B cell (primary cell): ENCODE measurements at regions not wholly inside any gene's neighbourhood (a gene's known extent, or its start where the extent isn't known, plus 50 kb on each side); places are given as distances from the start of the nearest gene placed in this dataset.

Source experiments
- ATAC-seq: fragments of 200-7000 bp; cut with Tn5 transposase; one replicate; pipeline ENCODE4 v1.10.0; 2021; ENCODE audit warnings: low read depth, mild to moderate bottlenecking, moderate number of reproducible peaks, moderate library complexity
- CTCF ChIA-PET: fragments of 350-600 bp; sonication (Branson Sonifier 250); formaldehyde crosslinking; loops from one replicate; lab custom pipeline; 2021; ENCODE audit warnings: antibody characterized with exemption, inconsistent platforms; lab: Charles Lee
- POLR2A ChIA-PET: fragments of 350-600 bp; sonication (Branson Sonifier 250); formaldehyde crosslinking; loops from one replicate; lab custom pipeline; 2021; ENCODE audit warnings: antibody characterized with exemption; lab: Charles Lee
- DNase-seq: peaks from one replicate; pipeline ENCODE4 v3.0.0; 2013
- H2AFZ ChIP-seq: 2 replicates; pipeline ENCODE4 v1.6.1; 2012; ENCODE audit warnings: mild to moderate bottlenecking, low read depth, low read length; ENCODE audit not compliant: insufficient read depth, poor library complexity, severe bottlenecking
- H3K27ac ChIP-seq, 2 donors: 1 replicate in 1 of 2; 2 replicates in 1 of 2; pipeline ENCODE4 v1.5.1; 2012 to 2013; ENCODE audit warnings: low read length in 2 of 2, mild to moderate bottlenecking in 2 of 2, moderate library complexity in 1 of 2
- H3K27me3 ChIP-seq, 4 experiments: fragments of 200-600 bp in 1 of 4; sonication (generic) in 1 of 4; replicated peaks in 1 of 4; 1 replicate in 2 of 4; 2 replicates in 2 of 4; pipeline versions ENCODE4 v1.6.1 to v1.7.0; 2013 to 2016; ENCODE audit warnings: low read length in 3 of 4, mild to moderate bottlenecking in 2 of 4, mixed read lengths in 1 of 4, moderate library complexity in 1 of 4; ENCODE audit not compliant: insufficient read depth in 4 of 4, control insufficient read depth in 3 of 4; ENCODE audit errors: control extremely low read depth in 1 of 4
- H3K36me3 ChIP-seq, 2 experiments: replicated peaks in 1 of 2; 1 replicate in 1 of 2; 2 replicates in 1 of 2; pipeline versions ENCODE4 v1.6.1 to v1.7.1; 2013; ENCODE audit warnings: low read length in 1 of 2; ENCODE audit not compliant: insufficient read depth in 2 of 2, control insufficient read depth in 1 of 2; ENCODE audit errors: control extremely low read depth in 1 of 2, extremely low read depth in 1 of 2
- H3K4me1 ChIP-seq, 2 donors: fragments of 200-600 bp in 1 of 2; sonication (generic) in 1 of 2; 1 replicate in 1 of 2; 2 replicates in 1 of 2; pipeline versions ENCODE4 v1.5.1 to v1.6.1; 2013 to 2017; ENCODE audit warnings: low read length in 2 of 2; ENCODE audit not compliant: control insufficient read depth in 2 of 2, insufficient read depth in 2 of 2
- H3K4me2 ChIP-seq: replicated peaks from 2 replicates; pipeline ENCODE3; 2012; ENCODE audit warnings: mild to moderate bottlenecking, low read depth, low read length; ENCODE audit not compliant: poor library complexity, severe bottlenecking
- H3K4me3 ChIP-seq, 5 experiments: fragments of 200-600 bp in 1 of 5; sonication (generic) in 1 of 5; 1 replicate in 3 of 5; 2 replicates in 2 of 5; pipeline versions ENCODE4 v1.5.1 to v1.7.0; 2011 to 2016; ENCODE audit warnings: low read length in 4 of 5, mild to moderate bottlenecking in 4 of 5, low read depth in 2 of 5, control low read depth in 1 of 5, moderate library complexity in 1 of 5; ENCODE audit not compliant: insufficient read depth in 1 of 5; ENCODE audit errors: control extremely low read depth in 1 of 5, extremely low read depth in 1 of 5
- H3K79me2 ChIP-seq: fragments of 200-600 bp; sonication (generic); one replicate; pipeline ENCODE4 v1.6.0; 2016; ENCODE audit warnings: low read length; ENCODE audit not compliant: control insufficient read depth, insufficient read depth
- H3K9ac ChIP-seq: fragments of 200-600 bp; sonication (generic); 2 replicates; pipeline ENCODE4 v1.6.1; 2017; ENCODE audit warnings: mild to moderate bottlenecking, low read length, moderate library complexity
- H3K9me3 ChIP-seq, 3 donors: one replicate each; pipeline versions ENCODE4 v1.6.1 to v1.7.1; 2013; ENCODE audit warnings: low read length in 2 of 3; ENCODE audit not compliant: control insufficient read depth in 2 of 3, insufficient read depth in 1 of 3; ENCODE audit errors: control extremely low read depth in 1 of 3
- H4K20me1 ChIP-seq: 2 replicates; pipeline ENCODE4 v1.6.0; 2012; ENCODE audit warnings: mild to moderate bottlenecking, low read length; ENCODE audit not compliant: insufficient read depth, control insufficient read depth, poor library complexity, severe bottlenecking
- H3K27ac Mint-ChIP-seq: one replicate; pipeline ENCODE4 v1.8.0; 2021; ENCODE audit warnings: mixed read lengths
- H3K27me3 Mint-ChIP-seq: one replicate; pipeline ENCODE4 v1.8.0; 2021; ENCODE audit warnings: mixed read lengths
- H3K4me1 Mint-ChIP-seq: one replicate; pipeline ENCODE4 v1.8.0; 2021; ENCODE audit warnings: mixed read lengths
- H3K4me3 Mint-ChIP-seq: one replicate; pipeline ENCODE4 v1.8.0; 2021; ENCODE audit warnings: mixed read lengths
- H3K9me3 Mint-ChIP-seq: one replicate; pipeline ENCODE4 v1.8.0; 2022; ENCODE audit warnings: mixed read lengths; ENCODE audit not compliant: insufficient read depth
- CTCF ChIP-seq: fragments of 200-600 bp; IDR thresholded peaks from one replicate; pipeline ENCODE4 v1.8.0; 2022; ENCODE audit warnings: antibody characterized with exemption, mild to moderate bottlenecking
- EZH2 ChIP-seq: IDR thresholded peaks from 2 replicates; pipeline ENCODE4 v1.6.1; 2012; ENCODE audit warnings: borderline replicate concordance, low read depth, mild to moderate bottlenecking, moderate library complexity, low read length; ENCODE audit not compliant: insufficient read depth, poor library complexity, severe bottlenecking
- WGBS: methylation state at CpG from one replicate; pipeline ENCODE4 v1.1.5; 2013; ENCODE audit warnings: missing lambda C conversion rate; ENCODE audit not compliant: insufficient coverage; 5-methylcytosine and 5-hydroxymethylcytosine counted together
- intact Hi-C: fragments of 100-400 bp; cut with micrococcal nuclease; formaldehyde crosslinking; loops from one replicate; pipeline ENCODE4 v1.10.0; 2022

- ATAC-seq, result no peak
- Histone ChIP-seq H3K9me3 (no peaks in the 10 kb centered on the region), H3K27ac (no peak overlapping the region), H3K4me3 (no peak overlapping the region), H3K36me3 (no peaks in the 10 kb centered on the region), H3K4me2 (no peak overlapping the region), H4K20me1 (no peaks in the 10 kb centered on the region), H3K27me3 (no peaks in the 10 kb centered on the region), H2AFZ (no peak overlapping the region), H3K79me2 (no peaks in the 10 kb centered on the region), H3K4me1 (no peaks in the 10 kb centered on the region), H3K9ac (no peak overlapping the region)
- Mint-ChIP-seq H3K9me3 (peaks cover 3% of the 10 kb centered on the region), H3K27ac (no peak overlapping the region), H3K27me3 (no peaks in the 10 kb centered on the region), H3K4me3 (no peak overlapping the region), H3K4me1 (no peaks in the 10 kb centered on the region)
- DNase-seq, result no peak
- WGBS, result no CpG with 5 or more reads among the region's 1 CpG
- intact Hi-C loops, result no loop called here
- ChIA-PET CTCF (no interaction called here), POLR2A (no interaction called here)
- no peak for TF ChIP-seq EZH2
- TF ChIP-seq CTCF, result no peak
Measured at GRCh38 chr2:117271631-117272030, 542.9 kb upstream of the DDX18 start.

GRCh38 chr2:117273009-117273671 lies 541.4 kb upstream of the DDX18 start:
- POLR2A ChIA-PET, result no interaction called here
- Histone ChIP-seq H3K4me1 (no peaks in the 10 kb centered on the region), H3K27me3 (no peaks in the 10 kb centered on the region), H4K20me1 (no peaks in the 10 kb centered on the region), H3K4me3 (no peak overlapping the region), H3K9ac (no peak overlapping the region), H3K4me2 (no peak overlapping the region), H3K79me2 (no peaks in the 10 kb centered on the region), H3K9me3 (no peaks in the 10 kb centered on the region), H3K27ac (no peak overlapping the region), H3K36me3 (no peaks in the 10 kb centered on the region), H2AFZ (no peak overlapping the region)
- intact Hi-C loops, result no loop called here
- Mint-ChIP-seq H3K27ac (no peak overlapping the region), H3K4me3 (no peak overlapping the region), H3K9me3 (peaks cover 3% of the 10 kb centered on the region), H3K27me3 (no peaks in the 10 kb centered on the region), H3K4me1 (no peaks in the 10 kb centered on the region)
- DNase-seq, result no peak
- TF ChIP-seq CTCF (no peak), EZH2 (no peak)
- CTCF ChIA-PET, result no interaction called here
- ATAC-seq, result no peak
- WGBS, result no CpG with 5 or more reads among the region's 6 CpGs
